Left forelimb (tissue), 1 donor: ENCODE measurements at regions not wholly inside any gene's neighbourhood (a gene's known extent, or its start where the extent isn't known, plus 50 kb on each side); places are given as distances from the start of the nearest gene placed in this dataset.

Experiments
- DNase-seq: peaks from one replicate; pipeline ENCODE4 v3.0.0-alpha.2; 2018; ENCODE audit warnings: low spot score

GRCh38 chr12:14279845-14280244, 85.6 kb upstream of the ATF7IP start:
- no peak for DNase-seq

GRCh38 chr12:14280921-14281320, 84.6 kb upstream of the ATF7IP start:
- no peak for DNase-seq

GRCh38 chr12:14281539-14281938, 83.9 kb upstream of the ATF7IP start:
- DNase-seq, result no peak

- no peak for DNase-seq
These were observed 81.9 kb upstream of the ATF7IP start for GRCh38 chr12:14283489-14284144.

GRCh38 chr12:14284184-14284722, 81.2 kb upstream of the ATF7IP start:
- no peak for DNase-seq

- DNase-seq, result no peak
These were observed 75.9 kb upstream of the ATF7IP start for GRCh38 chr12:14289601-14290000.

- DNase-seq, result no peak
These were observed 74.5 kb upstream of the ATF7IP start for GRCh38 chr12:14290951-14291350.

GRCh38 chr12:14303661-14304155, 61.8 kb upstream of the ATF7IP start:
- DNase-seq, result no peak

- DNase-seq, result no peak
These were observed 58.5 kb upstream of the ATF7IP start for GRCh38 chr12:14307004-14307403.

GRCh38 chr12:14308516-14308915, 57.0 kb upstream of the ATF7IP start:
- DNase-seq, result no peak

GRCh38 chr12:14310866-14311265, 54.6 kb upstream of the ATF7IP start:
- no peak for DNase-seq

GRCh38 chr12:14313379-14314138, 51.9 kb upstream of the ATF7IP start:
- no peak for DNase-seq

GRCh38 chr12:14314801-14315200, 50.7 kb upstream of the ATF7IP start:
- no peak for DNase-seq

GRCh38 chr12:14315501-14315900, 50.0 kb upstream of the ATF7IP start:
- no peak for DNase-seq
